PC-3 (cell line): ENCODE measurements at regions not wholly inside any gene's neighbourhood (a gene's known extent, or its start where the extent isn't known, plus 50 kb on each side); places are given as distances from the start of the nearest gene placed in this dataset.
A peak's percentile ranks its signal among the peaks of the same experiment; 100 is the strongest.

Experiments used
- ATAC-seq: fragments of 200-7000 bp; cut with Tn5 transposase; 2 replicates; pipeline ENCODE4 v1.9.1; 2020; ENCODE audit warnings: mild to moderate bottlenecking, moderate library complexity
- BruUV-seq: library from RNA; stranded (reverse); fragments of 400-500 nt; replicated peaks from 2 replicates; lab custom pipeline; 2021; lab: Mats Ljungman, UMichigan
- CTCF ChIA-PET: fragments of 300-600 bp; sonication (Branson Sonifier 250); formaldehyde crosslinking; loops from one replicate; lab custom pipeline; 2022; ENCODE audit warnings: antibody characterized with exemption; lab: Charles Lee
- POLR2A ChIA-PET: fragments of 300-600 bp; sonication (Branson Sonifier 250); formaldehyde crosslinking; loops from one replicate; lab custom pipeline; 2022; ENCODE audit warnings: antibody characterized with exemption; ENCODE audit not compliant: unreplicated experiment; lab: Charles Lee
- DNase-seq: peaks from one replicate; pipeline ENCODE4 v3.0.0-alpha.2; 2015
- H2AFZ ChIP-seq: fragments of 300-600 bp; sonication (generic); 2 replicates; pipeline ENCODE4 v1.6.0; 2016; ENCODE audit warnings: antibody characterized with exemption, low read length
- H3F3A ChIP-seq: fragments of 300-600 bp; sonication (generic); one replicate; pipeline ENCODE4 v1.6.0; 2017; ENCODE audit warnings: antibody characterized with exemption, low read length, control low read depth, mild to moderate bottlenecking; ENCODE audit not compliant: unreplicated experiment
- H3K27ac ChIP-seq: fragments of 300-600 bp; sonication (generic); 2 replicates; pipeline ENCODE4 v1.5.1; 2016; ENCODE audit warnings: mild to moderate bottlenecking, low read length
- H3K27me3 ChIP-seq: fragments of 300-600 bp; sonication (generic); 2 replicates; pipeline ENCODE4 v1.6.1; 2016; ENCODE audit warnings: low read length, mixed read lengths
- H3K36me3 ChIP-seq: fragments of 300-600 bp; sonication (generic); 2 replicates; pipeline ENCODE4 v1.6.1; 2016; ENCODE audit warnings: low read depth, mixed run types, low read length, mixed read lengths
- H3K4me1 ChIP-seq: fragments of 300-600 bp; sonication (generic); 2 replicates; pipeline ENCODE4 v1.5.1; 2016; ENCODE audit warnings: low read length; ENCODE audit not compliant: insufficient read depth
- H3K4me2 ChIP-seq: fragments of 300-600 bp; sonication (generic); 2 replicates; pipeline ENCODE4 v1.6.0; 2016; ENCODE audit warnings: low read length
- H3K4me3 ChIP-seq: fragments of 300-600 bp; sonication (generic); 2 replicates; pipeline ENCODE4 v1.5.1; 2016; ENCODE audit warnings: mild to moderate bottlenecking, low read length, mixed read lengths
- H3K79me2 ChIP-seq: fragments of 300-600 bp; sonication (generic); 2 replicates; pipeline ENCODE4 v1.6.1; 2017; ENCODE audit warnings: low read length, mixed read lengths
- H3K9ac ChIP-seq: fragments of 300-600 bp; sonication (generic); 2 replicates; pipeline ENCODE4 v1.6.0; 2016; ENCODE audit warnings: mild to moderate bottlenecking, low read length
- H3K9me2 ChIP-seq: fragments of 300-600 bp; sonication (generic); replicated peaks from 2 replicates; pipeline ENCODE4 v1.6.1; 2016; ENCODE audit warnings: mixed run types, low read length, mixed read lengths
- H3K9me3 ChIP-seq: fragments of 300-600 bp; sonication (generic); 2 replicates; pipeline ENCODE4 v1.6.1; 2016; ENCODE audit warnings: low read length, mixed read lengths
- H4K20me1 ChIP-seq: fragments of 300-600 bp; sonication (generic); 2 replicates; pipeline ENCODE4 v1.6.1; 2016; ENCODE audit warnings: low read length, mixed read lengths
- EZH2 ChIP-seq: fragments of 300-600 bp; sonication (generic); IDR thresholded peaks from one replicate; pipeline ENCODE4 v1.6.1; 2017; ENCODE audit warnings: antibody characterized with exemption, mild to moderate bottlenecking, low read length; ENCODE audit not compliant: unreplicated experiment
- EZH2phosphoT487 ChIP-seq: fragments of 300-600 bp; sonication (generic); IDR thresholded peaks from 2 replicates; pipeline ENCODE4 v1.6.1; 2018; ENCODE audit warnings: mild to moderate bottlenecking, antibody characterized with exemption, low read length, borderline replicate concordance
- intact Hi-C: fragments of 100-400 bp; cut with micrococcal nuclease; formaldehyde crosslinking; loops from 2 replicates; pipeline ENCODE4 v1.9.0; 2023
- TF ChIP-seq, protein P1 (sequence below): fragments of 300-600 bp; sonication (generic); conservative IDR thresholded peaks from 2 replicates; pipeline ENCODE4 v1.5.1; 2017; ENCODE audit warnings: antibody characterized with exemption, low read depth, mild to moderate bottlenecking, low read length

DNA sequence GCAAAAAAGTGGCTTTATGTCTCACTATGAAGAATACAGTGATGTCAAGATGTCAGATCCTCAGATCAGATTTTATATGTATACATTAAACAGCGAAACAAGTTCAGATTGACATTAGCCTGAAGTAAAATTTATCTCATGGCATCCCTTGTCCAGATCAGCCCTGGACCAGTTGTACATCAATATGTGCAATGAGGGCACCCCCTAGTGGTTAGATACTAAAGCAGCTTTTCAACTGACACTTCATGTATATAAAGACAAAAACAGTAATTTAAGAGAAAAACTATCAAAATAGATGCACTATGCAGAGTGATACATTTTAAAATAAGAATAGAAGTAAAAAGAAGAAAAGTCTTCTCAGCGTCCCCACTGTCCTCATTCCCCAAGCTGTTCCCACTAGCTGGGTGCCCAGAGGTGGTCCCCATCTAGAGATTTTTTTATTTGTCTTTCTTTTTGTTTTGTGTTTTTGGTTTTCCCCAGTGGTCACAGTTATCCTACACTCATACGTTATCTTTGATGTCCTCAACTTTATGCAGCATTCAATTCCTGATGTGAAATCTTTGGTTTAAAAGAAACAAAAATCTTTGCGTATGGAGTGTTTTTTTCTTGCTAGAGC is 2193.4 kb upstream of the RAG2 start:
- Histone ChIP-seq H3K4me3 (no peak overlapping the region), H3K27ac (no peak overlapping the region), H3K9me3 (no peaks in the 10 kb centered on the region), H3K9ac (no peak overlapping the region), H3K9me2 (no peaks in the 10 kb centered on the region), H3F3A (no peaks in the 10 kb centered on the region), H3K27me3 (no peaks in the 10 kb centered on the region), H3K4me2 (no peak overlapping the region), H3K36me3 (no peaks in the 10 kb centered on the region; the same call in 1 of the 2 replicates), H3K79me2 (no peaks in the 10 kb centered on the region), H4K20me1 (no peaks in the 10 kb centered on the region), H3K4me1 (no peaks in the 10 kb centered on the region), H2AFZ (no peak overlapping the region)
- ATAC-seq (peak; percentile 67), DNase-seq (peak; percentile 75)
- no TSS peak for BruUV-seq
- TF ChIP-seq EZH2phosphoT487 (no peak), EZH2 (no peak)
- TF ChIP-seq, protein P1, sequence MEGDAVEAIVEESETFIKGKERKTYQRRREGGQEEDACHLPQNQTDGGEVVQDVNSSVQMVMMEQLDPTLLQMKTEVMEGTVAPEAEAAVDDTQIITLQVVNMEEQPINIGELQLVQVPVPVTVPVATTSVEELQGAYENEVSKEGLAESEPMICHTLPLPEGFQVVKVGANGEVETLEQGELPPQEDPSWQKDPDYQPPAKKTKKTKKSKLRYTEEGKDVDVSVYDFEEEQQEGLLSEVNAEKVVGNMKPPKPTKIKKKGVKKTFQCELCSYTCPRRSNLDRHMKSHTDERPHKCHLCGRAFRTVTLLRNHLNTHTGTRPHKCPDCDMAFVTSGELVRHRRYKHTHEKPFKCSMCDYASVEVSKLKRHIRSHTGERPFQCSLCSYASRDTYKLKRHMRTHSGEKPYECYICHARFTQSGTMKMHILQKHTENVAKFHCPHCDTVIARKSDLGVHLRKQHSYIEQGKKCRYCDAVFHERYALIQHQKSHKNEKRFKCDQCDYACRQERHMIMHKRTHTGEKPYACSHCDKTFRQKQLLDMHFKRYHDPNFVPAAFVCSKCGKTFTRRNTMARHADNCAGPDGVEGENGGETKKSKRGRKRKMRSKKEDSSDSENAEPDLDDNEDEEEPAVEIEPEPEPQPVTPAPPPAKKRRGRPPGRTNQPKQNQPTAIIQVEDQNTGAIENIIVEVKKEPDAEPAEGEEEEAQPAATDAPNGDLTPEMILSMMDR, result peak; percentile 85
- CTCF ChIA-PET, result interaction anchor here (0.6 to 0.9 kb wide), 2 partner anchors 601 to 622 kb away, joined by 3 to 4 read pairs; no protein-coding TSS in a partner anchor
- POLR2A ChIA-PET, result interaction anchor here (0.6 to 0.7 kb wide), 2 partner anchors 42 to 582 kb away, joined by 3 to 5 read pairs; no protein-coding TSS in a partner anchor
- intact Hi-C loops, result loop anchor here (1.0 to 2.0 kb wide), 5 partner anchors 330 to 1343 kb away; no protein-coding TSS in a partner anchor

DNA sequence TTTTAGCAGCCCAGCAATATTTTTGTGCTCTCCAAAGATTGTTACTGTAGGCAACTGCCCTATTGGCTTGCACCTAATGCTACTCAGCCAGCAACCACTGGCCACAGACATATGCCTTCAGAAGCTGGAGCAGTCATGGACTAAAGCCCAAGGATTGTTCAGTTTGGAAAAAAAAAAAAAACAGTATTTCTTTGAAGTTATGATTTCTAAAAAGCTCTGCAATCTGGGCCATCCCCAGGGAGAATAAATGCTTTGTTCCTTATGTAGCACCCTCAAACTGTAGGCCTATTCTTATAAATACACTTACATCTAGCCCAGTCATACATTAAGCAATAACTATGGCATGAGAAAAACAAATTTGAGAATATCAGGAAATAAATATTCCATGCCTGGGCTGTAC is 2190.5 kb upstream of the RAG2 start:
- Histone ChIP-seq H2AFZ (no peak overlapping the region), H4K20me1 (no peaks in the 10 kb centered on the region)

More for the DNA sequence above, 2190.5 kb upstream of the RAG2 start:
- H3K9me3 ChIP-seq, result no peaks in the 10 kb centered on the region
- H3K79me2 ChIP-seq, result no peaks in the 10 kb centered on the region
- H3K36me3 ChIP-seq, result no peaks in the 10 kb centered on the region; the same call in 1 of the 2 replicates
- H3K27ac ChIP-seq, result no peak overlapping the region
- no peak for TF ChIP-seq EZH2phosphoT487
- TF ChIP-seq EZH2, result no peak
- TF ChIP-seq, protein P1, result no peak
- no peak for ATAC-seq
- H3K4me1 ChIP-seq, result no peaks in the 10 kb centered on the region
- H3K27me3 ChIP-seq, result no peaks in the 10 kb centered on the region
- H3K4me2 ChIP-seq, result no peak overlapping the region
- no peak overlapping the region for H3K4me3 ChIP-seq
- CTCF ChIA-PET, result interaction anchor here (0.6 kb wide), 1 partner anchor 9 kb away, joined by 6 read pairs; no protein-coding TSS in a partner anchor
- BruUV-seq, result no TSS peak
- no peaks in the 10 kb centered on the region for H3K9me2 ChIP-seq
- DNase-seq, result no peak
- intact Hi-C loops, result no loop called here
- H3K9ac ChIP-seq, result no peak overlapping the region
- POLR2A ChIA-PET, result no interaction called here
- no peaks in the 10 kb centered on the region for H3F3A ChIP-seq
